Esophagus (tissue), 2 donors: ENCODE measurements at regions not wholly inside any gene's neighbourhood (a gene's known extent, or its start where the extent isn't known, plus 50 kb on each side); places are given as distances from the start of the nearest gene placed in this dataset.

Experiments used
- H3K27ac ChIP-seq, 2 donors: one replicate each; pipeline ENCODE4 v1.5.1; 2013; ENCODE audit warnings: low read depth in 2 of 2, mild to moderate bottlenecking in 2 of 2, inconsistent platforms in 1 of 2, low read length in 1 of 2, moderate library complexity in 1 of 2
- H3K27me3 ChIP-seq, 2 donors: one replicate each; pipeline ENCODE4 v1.6.1; 2013; ENCODE audit warnings: low read length in 2 of 2, control low read depth in 1 of 2, mild to moderate bottlenecking in 1 of 2; ENCODE audit not compliant: insufficient read depth in 2 of 2, control insufficient read depth in 1 of 2
- H3K36me3 ChIP-seq, 2 donors: one replicate each; pipeline ENCODE4 v1.6.1; 2013; ENCODE audit warnings: low read length in 1 of 2; ENCODE audit not compliant: control insufficient read depth in 2 of 2, insufficient read depth in 2 of 2
- H3K4me1 ChIP-seq, 2 donors: one replicate each; pipeline ENCODE4 v1.6.1; 2013; ENCODE audit warnings: low read length in 1 of 2; ENCODE audit not compliant: control insufficient read depth in 2 of 2, insufficient read depth in 2 of 2
- H3K4me3 ChIP-seq, 2 donors: one replicate each; pipeline ENCODE4 v1.5.1; 2013; ENCODE audit warnings: low read length in 2 of 2, mild to moderate bottlenecking in 2 of 2, low read depth in 1 of 2, moderate library complexity in 1 of 2
- H3K9me3 ChIP-seq, 2 donors: one replicate each; pipeline ENCODE4 v1.6.1; 2013; ENCODE audit warnings: mild to moderate bottlenecking in 2 of 2, low read depth in 1 of 2, low read length in 1 of 2, moderate library complexity in 1 of 2; ENCODE audit not compliant: control insufficient read depth in 2 of 2, insufficient read depth in 1 of 2
- WGBS, 2 donors: extraction: QIAGEN DNeasy Blood & Tissue Kit; methylation state at CpG; one replicate each; pipeline ENCODE4 v1.1.7; 2013; 5-methylcytosine and 5-hydroxymethylcytosine counted together
- donor health status: healthy with polysubstance abuse.
- donor health status: Bipolar disorder and iron deficiency.

DNA sequence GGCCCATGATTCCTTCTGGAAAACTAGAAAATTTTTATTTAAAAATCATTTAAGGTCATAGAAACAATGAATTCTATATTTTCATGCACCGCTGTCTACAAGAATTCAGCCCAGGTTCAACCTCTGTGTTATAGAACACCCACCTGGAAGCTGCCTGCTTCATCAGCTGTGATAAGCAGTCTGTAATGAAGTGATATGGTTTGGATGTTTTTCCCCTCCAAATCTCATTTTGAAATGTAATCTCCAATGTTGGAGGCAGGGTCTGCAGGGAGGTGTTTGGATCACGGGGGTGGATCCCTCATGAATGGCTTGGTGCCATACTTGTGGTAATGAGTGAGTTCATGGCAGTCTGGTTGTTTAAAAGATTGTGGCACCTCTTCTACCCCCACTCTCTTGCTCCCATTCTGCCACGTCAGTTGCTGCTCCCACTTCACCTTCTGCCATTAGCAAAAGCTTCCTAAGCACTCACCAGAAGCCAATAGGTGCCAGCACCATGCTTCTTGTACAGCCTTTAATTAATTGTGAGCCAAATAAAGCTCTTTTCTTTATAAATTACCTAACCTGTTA, 55.6 kb downstream of the MRPL32 start:
- no peaks in the 10 kb centered on the region for H3K27me3 ChIP-seq
- no peaks in the 10 kb centered on the region for H3K36me3 ChIP-seq
- WGBS, 2 donors = 77 to 80% methylated on average over 3 of the region's 3 CpGs
- H3K27ac ChIP-seq = no peak overlapping the region
- no peak overlapping the region for H3K4me3 ChIP-seq
- H3K4me1 ChIP-seq = no peaks in the 10 kb centered on the region
- no peaks in the 10 kb centered on the region for H3K9me3 ChIP-seq

DNA sequence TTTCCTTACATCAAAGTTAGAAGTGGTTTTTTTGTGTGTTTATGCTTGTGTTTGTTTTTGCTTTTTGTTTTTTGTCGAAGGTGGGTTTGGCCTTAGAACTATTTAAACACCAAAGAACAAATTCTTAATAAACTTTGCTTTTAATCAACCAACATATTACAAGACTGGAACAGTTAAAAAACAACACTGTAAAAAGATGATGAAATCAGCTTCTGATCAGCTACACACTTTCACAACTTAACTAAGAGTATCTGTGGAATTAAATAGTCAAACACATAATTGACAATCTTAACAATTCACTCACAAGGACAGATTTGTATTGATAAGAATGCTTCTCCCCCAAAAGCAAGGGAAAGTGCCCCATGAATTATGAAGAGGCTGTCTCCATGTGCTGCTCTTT, 58.8 kb downstream of the MRPL32 start:
- Histone ChIP-seq H3K36me3 (no peaks in the 10 kb centered on the region), H3K27ac (no peak overlapping the region), H3K4me3 (no peak overlapping the region), H3K27me3 (no peaks in the 10 kb centered on the region), H3K9me3 (no peaks in the 10 kb centered on the region), H3K4me1 (no peaks in the 10 kb centered on the region)
- WGBS, 2 donors = 57 to 80% methylated on average over 1 of the region's 1 CpG

DNA sequence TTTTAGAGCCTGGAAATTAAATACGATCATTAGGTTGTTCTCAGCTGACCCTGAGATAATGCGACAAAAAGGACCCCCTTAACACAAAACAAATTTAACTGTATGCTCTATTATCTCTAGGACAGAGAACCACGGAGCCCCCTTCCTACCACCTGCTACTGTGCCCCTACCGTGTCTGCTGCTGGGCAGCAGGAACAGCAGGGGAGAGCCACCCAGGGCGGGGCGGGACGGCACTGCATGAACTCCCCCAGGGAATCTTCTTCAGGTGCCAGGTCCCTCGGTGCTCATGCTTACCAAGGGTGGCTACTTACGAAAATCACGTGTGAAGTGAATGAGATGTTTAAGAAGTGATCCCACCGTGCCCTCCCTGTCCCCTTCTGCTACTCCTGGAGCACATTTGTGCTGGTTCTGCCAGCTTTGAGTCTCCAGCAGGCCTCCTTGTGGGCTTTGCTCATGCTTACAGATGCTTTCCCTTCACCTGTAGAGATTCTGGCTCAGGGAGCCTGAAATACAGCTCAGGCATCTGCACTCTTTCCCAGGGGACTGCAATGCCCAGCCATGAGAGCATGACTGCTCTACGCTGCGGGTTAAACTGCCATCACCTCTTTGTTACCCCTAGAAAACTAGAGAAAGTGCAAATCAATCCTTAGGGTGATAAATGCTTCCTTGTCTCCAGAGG, 59.9 kb downstream of the MRPL32 start:
- H3K4me3 ChIP-seq = no peak overlapping the region
- no peaks in the 10 kb centered on the region for H3K27me3 ChIP-seq
- H3K27ac ChIP-seq = no peak overlapping the region
- no peaks in the 10 kb centered on the region for H3K36me3 ChIP-seq
- H3K4me1 ChIP-seq = no peaks in the 10 kb centered on the region
- no peaks in the 10 kb centered on the region for H3K9me3 ChIP-seq
- 62 to 64% methylated on average over 13 of the region's 13 CpGs for WGBS, 2 donors

DNA sequence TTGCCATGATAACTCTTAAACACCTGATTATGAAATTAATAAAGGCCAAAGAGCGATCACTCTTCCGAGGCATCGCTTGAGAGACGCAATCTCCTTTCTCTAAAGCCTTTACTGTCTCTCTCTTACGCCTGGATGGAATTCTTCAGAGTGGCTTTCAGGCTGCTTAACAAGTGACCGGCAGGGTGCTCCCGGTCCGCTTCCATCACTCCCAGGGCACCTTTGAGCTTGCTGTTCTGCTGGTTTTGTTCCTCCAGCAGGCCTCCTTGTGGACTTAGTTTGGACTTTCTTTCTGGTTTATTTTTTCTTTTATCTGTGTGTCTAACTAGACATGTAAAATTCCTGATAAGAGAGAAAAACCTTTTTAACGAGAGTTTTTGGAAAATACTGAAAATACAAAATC, 60.9 kb downstream of the MRPL32 start:
- WGBS, 2 donors = 78 to 83% methylated on average over 9 of the region's 9 CpGs

DNA sequence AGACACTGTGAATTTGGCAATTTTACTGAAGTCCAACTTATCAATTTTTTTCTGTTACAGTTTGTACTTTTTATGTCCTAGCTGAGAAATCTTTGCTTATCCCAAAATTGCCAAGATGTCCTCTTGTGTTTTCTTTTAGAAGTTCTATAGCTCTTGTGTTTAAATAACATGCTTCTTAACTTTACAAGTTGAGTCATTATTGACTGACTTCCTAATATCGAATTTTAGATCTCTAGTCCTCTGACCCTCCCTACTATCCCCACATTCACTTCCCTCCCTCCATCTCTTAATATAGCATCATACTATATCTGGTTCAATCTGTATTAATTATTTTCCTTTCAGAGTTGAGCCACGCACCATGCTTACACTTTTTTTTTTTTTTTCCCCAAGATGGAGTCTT, 61.9 kb downstream of the MRPL32 start:
- Histone ChIP-seq H3K36me3 (no peaks in the 10 kb centered on the region), H3K27ac (no peak overlapping the region), H3K9me3 (no peaks in the 10 kb centered on the region), H3K4me1 (no peaks in the 10 kb centered on the region), H3K27me3 (no peaks in the 10 kb centered on the region), H3K4me3 (no peak overlapping the region)
- 79 to 81% methylated on average over 2 of the region's 2 CpGs for WGBS, 2 donors

More for the DNA sequence above, 60.9 kb downstream of the MRPL32 start:
- H3K27ac ChIP-seq = no peak overlapping the region
- H3K36me3 ChIP-seq = no peaks in the 10 kb centered on the region
- H3K27me3 ChIP-seq = no peaks in the 10 kb centered on the region
- no peak overlapping the region for H3K4me3 ChIP-seq
- H3K4me1 ChIP-seq = no peaks in the 10 kb centered on the region
- no peaks in the 10 kb centered on the region for H3K9me3 ChIP-seq

DNA sequence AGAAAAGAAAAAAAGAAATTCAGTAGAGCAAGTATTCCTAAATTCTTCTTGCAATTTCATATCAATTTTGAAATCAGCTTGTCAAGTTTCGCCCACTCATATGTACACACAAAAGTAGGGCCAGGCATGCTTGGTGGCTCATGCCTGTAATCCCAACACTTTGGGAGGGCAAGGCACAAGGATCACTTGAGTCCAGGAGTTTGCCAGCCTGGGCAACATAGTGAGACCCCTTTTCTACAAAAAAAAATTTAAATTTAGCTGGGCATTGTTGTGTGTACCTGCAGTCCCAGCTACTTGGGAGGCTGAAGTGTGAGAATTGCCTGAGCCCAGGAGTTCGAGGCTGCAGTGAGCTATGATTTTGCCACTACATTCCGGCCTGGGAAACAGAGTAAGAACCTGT, 65.4 kb downstream of the MRPL32 start:
- Histone ChIP-seq H3K4me1 (no peaks in the 10 kb centered on the region), H3K9me3 (no peaks in the 10 kb centered on the region), H3K27me3 (no peaks in the 10 kb centered on the region), H3K27ac (no peak overlapping the region), H3K36me3 (no peaks in the 10 kb centered on the region), H3K4me3 (no peak overlapping the region)
- WGBS, 2 donors = 87 to 95% methylated on average over 3 of the region's 3 CpGs

DNA sequence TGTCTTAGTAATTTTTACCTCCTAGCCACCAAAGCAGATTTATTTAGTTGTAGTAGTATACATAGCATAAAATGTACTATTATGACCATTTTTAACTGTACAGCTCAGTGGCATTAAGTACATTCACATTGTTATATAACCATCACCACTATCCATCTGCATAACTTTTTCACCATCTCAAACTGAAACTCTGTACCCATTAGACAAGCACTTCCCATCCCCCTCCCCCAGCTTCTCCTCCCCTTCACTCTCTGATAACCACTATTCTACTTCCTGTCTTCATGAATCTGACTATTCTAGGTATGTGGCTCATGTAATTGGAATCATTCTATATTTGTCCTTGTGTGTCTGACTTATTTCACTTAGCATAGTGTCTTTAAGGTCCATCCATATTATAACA, 71.9 kb downstream of the MRPL32 start:
- H3K36me3 ChIP-seq = no peaks in the 10 kb centered on the region
- H3K27me3 ChIP-seq = no peaks in the 10 kb centered on the region
- H3K4me3 ChIP-seq = no peak overlapping the region
- no peak overlapping the region for H3K27ac ChIP-seq
- H3K9me3 ChIP-seq = no peaks in the 10 kb centered on the region
- H3K4me1 ChIP-seq = no peaks in the 10 kb centered on the region

DNA sequence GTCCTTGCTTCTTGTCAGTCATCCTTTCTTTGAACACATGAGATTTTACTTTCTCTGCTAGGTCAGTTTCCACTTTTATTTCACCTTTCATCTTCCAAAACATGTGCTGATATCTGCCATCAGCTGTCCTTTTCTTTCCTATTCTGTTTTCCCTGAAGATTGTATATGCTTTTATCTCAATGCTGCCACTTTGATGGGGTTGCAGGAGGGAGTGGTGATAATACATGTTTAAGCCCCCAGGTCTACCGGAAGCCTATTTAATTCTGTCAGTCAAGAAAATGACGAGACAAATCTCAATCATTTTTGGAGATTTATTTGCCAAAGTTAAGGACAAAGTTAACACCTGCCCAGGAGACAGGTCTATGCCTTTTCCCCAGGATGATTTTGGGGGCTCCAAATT, 73.8 kb downstream of the MRPL32 start:
- H3K27ac ChIP-seq = no peak overlapping the region
- 71 to 82% methylated on average over 2 of the region's 2 CpGs for WGBS, 2 donors

DNA sequence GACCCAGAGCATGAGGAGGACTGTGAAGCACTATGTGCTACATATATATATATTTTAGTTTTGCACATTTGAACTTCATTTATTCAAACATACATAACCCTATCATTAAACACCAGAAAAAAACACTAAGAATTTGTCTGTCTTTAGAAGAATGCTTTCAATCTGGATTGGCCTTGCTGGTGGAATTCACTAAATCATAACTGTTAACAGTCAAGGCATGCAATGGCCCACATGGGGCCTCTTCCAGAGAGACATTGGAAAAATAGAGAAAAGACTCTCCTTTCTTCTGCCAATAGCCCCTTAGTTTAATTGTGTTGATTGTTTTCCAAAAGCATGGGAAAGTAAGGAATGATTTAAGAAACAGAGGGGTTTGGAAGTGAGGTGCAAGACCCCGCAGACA, 77.9 kb downstream of the MRPL32 start:
- Histone ChIP-seq H3K27me3 (no peaks in the 10 kb centered on the region), H3K27ac (no peak overlapping the region), H3K4me1 (no peaks in the 10 kb centered on the region), H3K4me3 (no peak overlapping the region), H3K9me3 (no peaks in the 10 kb centered on the region), H3K36me3 (no peaks in the 10 kb centered on the region)
- 91 to 96% methylated on average over 1 of the region's 1 CpG for WGBS, 2 donors

More for the DNA sequence above, 73.8 kb downstream of the MRPL32 start:
- H3K27me3 ChIP-seq = no peaks in the 10 kb centered on the region
- no peaks in the 10 kb centered on the region for H3K9me3 ChIP-seq
- H3K36me3 ChIP-seq = no peaks in the 10 kb centered on the region
- no peaks in the 10 kb centered on the region for H3K4me1 ChIP-seq
- no peak overlapping the region for H3K4me3 ChIP-seq

DNA sequence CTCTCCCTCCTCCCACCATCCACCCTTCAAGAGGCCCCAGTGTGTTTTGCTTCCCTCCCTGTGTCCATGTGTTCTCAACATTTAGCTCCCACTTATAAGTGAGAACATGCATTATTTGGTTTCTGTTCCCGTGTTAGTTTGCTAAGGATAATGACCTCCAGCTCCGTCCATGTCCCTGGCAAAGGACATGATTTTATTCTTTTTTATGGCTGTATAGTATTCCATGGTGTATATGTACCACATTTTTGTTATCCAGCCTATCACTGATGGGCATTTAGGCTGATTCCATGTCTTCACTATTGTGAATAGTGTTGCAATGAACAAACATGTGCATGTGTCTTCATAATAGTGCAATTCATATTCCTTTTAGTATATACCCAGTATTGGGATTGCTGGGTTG, 79.7 kb downstream of the MRPL32 start:
- Histone ChIP-seq H3K27me3 (no peaks in the 10 kb centered on the region), H3K9me3 (no peaks in the 10 kb centered on the region), H3K36me3 (no peaks in the 10 kb centered on the region), H3K4me1 (no peaks in the 10 kb centered on the region), H3K4me3 (no peak overlapping the region), H3K27ac (no peak overlapping the region)
- WGBS, 2 donors = 91% methylated on average over 2 of the region's 2 CpGs
